H1 (cell line): ENCODE measurements at regions not wholly inside any gene's neighbourhood (a gene's known extent, or its start where the extent isn't known, plus 50 kb on each side); places are given as distances from the start of the nearest gene placed in this dataset.

Experiments
- BACH1 ChIP-seq: IDR thresholded peaks from 2 replicates; pipeline ENCODE4 v1.6.1; 2012; ENCODE audit warnings: low read length, improper control_type of control experiment
- RNF2 ChIP-seq: fragments of 200-900, 300-1000 bp; sonication (generic); IDR thresholded peaks from 2 replicates; pipeline ENCODE4 v1.7.1; 2016; ENCODE audit warnings: borderline replicate concordance, low read depth, mild to moderate bottlenecking, antibody characterized with exemption, low read length; ENCODE audit not compliant: poor library complexity, severe bottlenecking; ENCODE audit errors: missing control alignments
- TAF7 ChIP-seq: optimal IDR thresholded peaks from 2 replicates; pipeline ENCODE3; 2011; ENCODE audit warnings: low read depth, mild to moderate bottlenecking, inconsistent platforms, low read length, moderate library complexity, borderline replicate concordance
- TEAD4 ChIP-seq: IDR thresholded peaks from 2 replicates; pipeline ENCODE4 v1.6.1; 2012; ENCODE audit warnings: low read depth, low read length, inconsistent platforms, mixed read lengths
- YY1 ChIP-seq: IDR thresholded peaks from 2 replicates; pipeline ENCODE4 v1.6.1; 2011; ENCODE audit warnings: low read depth, mild to moderate bottlenecking, low read length

DNA sequence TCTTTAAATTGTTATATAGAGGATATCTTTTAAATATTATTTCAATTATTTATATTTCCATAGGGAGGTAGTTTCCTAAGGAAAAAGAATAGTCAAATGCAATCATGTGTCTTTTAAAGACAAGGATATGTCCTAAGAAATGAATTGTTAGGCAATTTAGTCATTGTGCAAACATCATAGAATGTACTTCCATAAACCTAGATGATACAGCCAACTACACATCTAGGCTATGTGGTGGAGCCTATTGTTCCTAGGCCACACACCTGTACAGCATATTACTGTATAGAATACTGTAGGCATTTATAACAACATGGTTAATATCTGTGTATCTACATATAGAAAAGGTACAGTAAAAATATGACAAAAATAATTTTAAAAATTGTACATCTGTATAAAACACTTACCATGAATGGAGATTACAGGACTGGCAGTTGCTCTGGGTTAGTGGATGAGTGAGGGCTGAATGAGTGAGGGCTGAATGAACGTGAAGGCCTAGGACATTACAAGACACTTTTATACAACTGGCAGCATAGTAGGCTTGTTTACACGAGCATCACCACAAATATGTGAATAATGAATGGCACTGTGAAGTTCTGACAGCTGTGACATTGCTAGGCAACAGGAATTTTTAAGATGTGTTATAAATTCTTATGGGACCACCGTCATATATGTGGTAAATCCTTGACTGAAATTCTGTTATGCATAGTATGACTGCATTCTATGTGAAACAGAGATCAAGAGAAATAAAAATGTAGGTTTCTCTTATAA is 1879.0 kb upstream of the RAG2 start (continued):
- TF ChIP-seq TAF7: no peak
- no peak for TF ChIP-seq BACH1
- no peak for TF ChIP-seq YY1
- TF ChIP-seq RNF2: no peak
- no peak for TF ChIP-seq TEAD4
